Small intestine (tissue), 7 donors: ENCODE measurements at regions not wholly inside any gene's neighbourhood (a gene's known extent, or its start where the extent isn't known, plus 50 kb on each side); places are given as distances from the start of the nearest gene placed in this dataset.

Experiments
- DNase-seq, 2 donors: peaks; one replicate each; pipeline versions ENCODE4 v3.0.0 to v3.0.0-alpha.2; 2013
- FAIRE-seq: peaks from 2 replicates; lab custom pipeline; 2012; peaks lifted over from hg19 to GRCh38; lab: Jason Lieb, UNC
- H3K27ac ChIP-seq, 3 donors: one replicate each; pipeline ENCODE4 v1.5.1; 2013; ENCODE audit warnings: low read length in 2 of 3, mild to moderate bottlenecking in 2 of 3, control low read depth in 1 of 3, inconsistent platforms in 1 of 3, low read depth in 1 of 3, moderate library complexity in 1 of 3
- H3K27me3 ChIP-seq, 3 donors: one replicate each; pipeline ENCODE4 v1.6.1; 2013; ENCODE audit warnings: low read length in 3 of 3, inconsistent platforms in 1 of 3; ENCODE audit not compliant: control insufficient read depth in 3 of 3, insufficient read depth in 3 of 3
- H3K36me3 ChIP-seq, 3 donors: one replicate each; pipeline ENCODE4 v1.6.1; 2013; ENCODE audit warnings: low read length in 3 of 3, inconsistent platforms in 1 of 3, low read depth in 1 of 3, mild to moderate bottlenecking in 1 of 3, moderate library complexity in 1 of 3; ENCODE audit not compliant: control insufficient read depth in 3 of 3, insufficient read depth in 2 of 3
- H3K4me1 ChIP-seq, 3 donors: one replicate each; pipeline ENCODE4 v1.6.1; 2013; ENCODE audit warnings: low read length in 2 of 3, inconsistent platforms in 1 of 3, low read depth in 1 of 3, mild to moderate bottlenecking in 1 of 3, moderate library complexity in 1 of 3; ENCODE audit not compliant: control insufficient read depth in 3 of 3, insufficient read depth in 2 of 3
- H3K4me3 ChIP-seq, 3 donors: one replicate each; pipeline ENCODE4 v1.5.1; 2013; ENCODE audit warnings: low read length in 3 of 3, control low read depth in 1 of 3, inconsistent platforms in 1 of 3, low read depth in 1 of 3, mild to moderate bottlenecking in 1 of 3, moderate library complexity in 1 of 3
- H3K9me3 ChIP-seq, 2 donors: one replicate each; pipeline ENCODE4 v1.6.1; 2013; ENCODE audit warnings: low read depth in 1 of 2, low read length in 1 of 2; ENCODE audit not compliant: control insufficient read depth in 2 of 2, insufficient read depth in 1 of 2
- WGBS, 3 donors: extraction: QIAGEN DNeasy Blood & Tissue Kit; methylation state at CpG; one replicate each; pipeline ENCODE4 v1.1.7; 2013; 5-methylcytosine and 5-hydroxymethylcytosine counted together
- donor health status: healthy with polysubstance abuse.
- donor health status: control.
- donor health status: control.
- donor health status: Bipolar disorder and iron deficiency.
- donor health status: healthy.

DNA sequence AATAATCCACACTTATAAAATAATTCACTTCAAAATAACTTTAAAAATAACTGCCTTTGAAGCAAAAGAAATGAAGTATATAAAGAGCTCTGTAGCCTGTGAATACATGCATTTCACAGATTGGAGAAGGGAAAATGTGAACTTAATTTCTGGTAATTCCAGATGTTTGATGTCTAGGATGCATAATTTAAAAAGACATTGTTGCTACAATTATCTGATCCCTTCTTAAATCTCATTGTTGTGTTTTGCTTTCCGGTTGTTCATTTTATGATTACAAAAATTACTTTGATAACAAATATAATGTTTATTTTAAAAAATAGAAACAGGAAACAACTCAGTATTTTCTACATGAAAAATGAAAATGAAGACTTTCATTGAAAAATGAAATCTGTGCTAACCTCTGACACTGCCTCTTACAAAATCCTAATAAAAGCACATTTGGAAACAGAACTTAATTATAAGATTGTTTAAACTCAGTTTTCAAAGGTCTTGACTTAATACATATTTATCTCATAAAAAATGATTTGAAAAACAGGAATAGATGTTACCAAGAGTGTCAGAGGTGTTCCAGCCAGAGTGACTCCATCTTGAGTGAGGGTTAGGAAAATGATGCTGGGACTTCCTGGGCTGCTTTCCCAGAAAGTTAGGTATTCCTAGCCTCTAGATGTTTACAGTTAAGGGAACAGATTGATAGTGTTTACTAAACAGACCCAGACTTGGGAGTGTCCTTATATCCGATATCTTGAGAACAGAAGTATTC lies 516.6 kb upstream of the SEMA3D start:
- FAIRE-seq (no peak), DNase-seq (no peak)
- Histone ChIP-seq H3K4me3 (no peak overlapping the region), H3K4me1 (no peaks in the 10 kb centered on the region), H3K27ac (no peak overlapping the region), H3K27me3 (no peaks in the 10 kb centered on the region), H3K9me3 (no peaks in the 10 kb centered on the region), H3K36me3 (no peaks in the 10 kb centered on the region)
- 51 to 76% (median 70%) methylated on average over 2 of the region's 2 CpGs for WGBS, 3 donors

DNA sequence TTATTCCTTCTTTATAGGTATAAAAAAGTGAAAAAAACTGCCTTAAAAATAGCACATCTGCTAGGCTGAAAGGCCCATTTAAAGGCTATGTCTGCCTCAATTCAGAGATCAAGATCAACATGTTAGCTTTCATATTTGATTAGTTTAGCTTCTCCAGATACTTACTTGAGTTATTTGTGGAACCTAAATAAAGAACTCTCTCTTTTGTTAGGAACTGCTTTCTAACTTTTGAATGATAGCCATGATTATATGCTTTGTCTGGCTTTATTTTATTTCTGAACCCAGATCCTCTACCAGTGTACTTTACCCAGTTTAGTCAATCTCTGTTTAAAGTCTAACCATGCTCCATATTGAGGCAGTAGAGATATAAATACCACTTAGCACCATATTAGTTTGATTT lies 515.5 kb upstream of the SEMA3D start:
- H3K36me3 ChIP-seq: no peaks in the 10 kb centered on the region
- no peaks in the 10 kb centered on the region for H3K27me3 ChIP-seq
- no peak for DNase-seq
- H3K9me3 ChIP-seq: no peaks in the 10 kb centered on the region
- no peaks in the 10 kb centered on the region for H3K4me1 ChIP-seq
- H3K27ac ChIP-seq: no peak overlapping the region
- no peak overlapping the region for H3K4me3 ChIP-seq
- no peak for FAIRE-seq

GRCh38 chr7:85699482-85699881 lies 512.6 kb upstream of the SEMA3D start:
- Histone ChIP-seq H3K36me3 (no peaks in the 10 kb centered on the region), H3K4me1 (no peaks in the 10 kb centered on the region), H3K9me3 (no peaks in the 10 kb centered on the region), H3K4me3 (no peak overlapping the region), H3K27ac (no peak overlapping the region), H3K27me3 (no peaks in the 10 kb centered on the region)
- 60 to 70% (median 65%) methylated on average over 2 of the region's 2 CpGs for WGBS, 3 donors
- DNase-seq (no peak), FAIRE-seq (no peak)

DNA sequence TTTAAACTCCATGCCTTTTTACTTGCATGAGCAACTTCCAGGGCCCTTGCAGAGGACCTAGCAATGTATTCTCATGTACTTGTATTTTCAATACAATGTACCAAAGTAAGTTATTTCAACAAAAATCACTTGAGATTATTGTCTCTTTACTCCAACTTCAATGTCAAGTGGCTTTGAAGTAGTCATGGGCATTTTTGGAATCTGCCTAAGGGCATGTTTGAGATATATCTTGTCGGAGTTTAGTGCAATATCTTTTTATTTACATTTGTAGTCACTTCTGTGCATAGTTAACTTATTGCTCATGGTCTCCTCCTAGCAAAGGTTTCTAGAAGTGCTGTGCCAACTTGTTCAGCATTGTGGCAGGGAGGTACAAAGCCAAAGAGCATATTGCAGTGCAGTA lies 508.7 kb upstream of the SEMA3D start:
- DNase-seq (no peak), FAIRE-seq (no peak)
- H3K4me1 ChIP-seq: no peaks in the 10 kb centered on the region
- no peaks in the 10 kb centered on the region for H3K9me3 ChIP-seq
- no peaks in the 10 kb centered on the region for H3K36me3 ChIP-seq
- H3K27ac ChIP-seq: no peak overlapping the region
- 27 to 47% (median 42%) methylated on average over 1 of the region's 1 CpG for WGBS, 3 donors
- H3K4me3 ChIP-seq: no peak overlapping the region
- no peaks in the 10 kb centered on the region for H3K27me3 ChIP-seq

GRCh38 chr7:85695041-85695440 lies 508.2 kb upstream of the SEMA3D start:
- Histone ChIP-seq H3K4me3 (no peak overlapping the region), H3K27me3 (no peaks in the 10 kb centered on the region), H3K4me1 (no peaks in the 10 kb centered on the region), H3K9me3 (no peaks in the 10 kb centered on the region), H3K27ac (no peak overlapping the region), H3K36me3 (no peaks in the 10 kb centered on the region)
- FAIRE-seq: no peak
- no peak for DNase-seq

DNA sequence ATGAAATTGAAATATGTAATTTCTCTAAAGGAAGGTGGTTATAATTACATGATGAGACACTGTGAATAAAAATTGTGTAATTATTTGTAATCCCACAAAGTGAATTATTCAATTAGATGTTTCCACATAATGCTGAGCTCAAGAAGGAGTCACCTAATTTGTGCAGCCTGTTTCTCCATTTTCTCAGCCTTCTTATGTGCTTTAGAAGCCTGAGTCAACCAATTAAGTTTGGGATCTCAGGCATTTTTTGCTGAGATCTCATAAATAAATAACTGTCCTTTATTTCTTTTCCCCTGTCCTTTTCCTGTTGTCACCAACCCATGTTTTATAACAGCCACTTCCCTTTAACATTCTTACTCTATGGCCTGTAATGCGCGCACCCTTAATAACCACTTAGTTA lies 506.5 kb upstream of the SEMA3D start:
- Histone ChIP-seq H3K9me3 (peaks cover 0 to 2% of the 10 kb centered on the region in 2 donors), H3K27ac (no peak overlapping the region), H3K4me1 (no peaks in the 10 kb centered on the region), H3K27me3 (no peaks in the 10 kb centered on the region), H3K4me3 (no peak overlapping the region), H3K36me3 (no peaks in the 10 kb centered on the region)
- FAIRE-seq (no peak), DNase-seq (no peak)
- WGBS, 3 donors: 97 to 100% (median 98%) methylated on average over 2 of the region's 2 CpGs

DNA sequence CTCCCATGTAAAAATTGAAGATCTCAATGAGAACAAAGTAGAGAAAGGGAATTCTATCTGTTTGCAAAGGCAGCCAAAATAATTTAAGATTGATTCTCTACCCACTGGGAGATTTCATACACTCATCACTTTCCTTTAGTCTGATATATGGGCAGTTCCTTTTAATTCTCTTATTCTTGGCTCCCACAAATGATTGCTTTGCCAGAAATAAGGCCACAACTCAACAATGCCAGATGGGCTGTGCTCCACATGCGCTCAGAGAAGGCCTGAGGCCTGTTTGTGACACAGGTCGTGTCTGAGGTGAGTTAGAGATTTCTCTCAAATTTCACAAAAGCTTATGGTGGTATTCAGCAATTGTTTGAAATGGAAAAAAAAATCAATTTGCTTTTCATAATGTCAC lies 501.9 kb upstream of the SEMA3D start:
- WGBS, 3 donors: 68 to 85% (median 76%) methylated on average over 2 of the region's 2 CpGs
- no peak overlapping the region for H3K4me3 ChIP-seq
- FAIRE-seq: no peak
- H3K36me3 ChIP-seq: no peaks in the 10 kb centered on the region
- H3K4me1 ChIP-seq: no peaks in the 10 kb centered on the region
- DNase-seq: no peak
- H3K9me3 ChIP-seq: peaks cover 2 to 9% of the 10 kb centered on the region in 2 donors
- H3K27ac ChIP-seq: no peak overlapping the region
- H3K27me3 ChIP-seq: no peaks in the 10 kb centered on the region

GRCh38 chr7:85686401-85687181 lies 499.7 kb upstream of the SEMA3D start:
- Histone ChIP-seq H3K9me3 (peaks cover 2 to 9% of the 10 kb centered on the region in 2 donors), H3K27me3 (no peaks in the 10 kb centered on the region), H3K27ac (no peak overlapping the region), H3K4me3 (no peak overlapping the region), H3K4me1 (no peaks in the 10 kb centered on the region), H3K36me3 (no peaks in the 10 kb centered on the region)
- 86 to 88% (median 88%) methylated on average over 7 of the region's 7 CpGs for WGBS, 3 donors
- DNase-seq: no peak
- FAIRE-seq: no peak
